ENCODE measurements at regions not wholly inside any gene's neighbourhood (a gene's known extent, or its start where the extent isn't known, plus 50 kb on each side); places are given as distances from the start of the nearest gene placed in this dataset.

DNA sequence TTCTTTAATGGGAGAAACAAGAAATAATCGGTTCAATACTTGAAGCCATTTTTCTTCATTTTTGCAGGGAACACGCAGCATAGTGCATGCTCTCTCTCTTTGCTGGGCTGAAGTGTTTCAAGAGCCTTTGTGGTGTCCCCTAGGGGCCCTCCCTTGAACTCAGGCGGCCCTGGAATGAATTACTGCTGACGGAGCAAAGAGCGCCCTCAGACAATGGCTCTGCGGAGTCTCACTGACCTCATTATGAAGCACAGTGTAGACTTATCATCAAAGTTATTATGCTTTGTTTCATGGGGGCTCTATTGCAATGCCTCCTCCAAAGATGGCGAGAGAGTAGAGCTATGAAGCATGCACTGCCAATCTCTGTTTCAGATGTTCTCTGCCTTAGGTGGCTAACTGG lies 64.8 kb upstream of the ADCY2 start:
- TF ChIP-seq GATA3 (IDR thresholded peaks at IDR 0.05; ENCODE audit: low read depth, low read length) (no peak), GATA2 (IDR thresholded peaks at IDR 0.05; ENCODE audit: low read depth, low read length) (no peak)
